ENCODE measurements at regions not wholly inside any gene's neighbourhood (a gene's known extent, or its start where the extent isn't known, plus 50 kb on each side); places are given as distances from the start of the nearest gene placed in this dataset.

DNA sequence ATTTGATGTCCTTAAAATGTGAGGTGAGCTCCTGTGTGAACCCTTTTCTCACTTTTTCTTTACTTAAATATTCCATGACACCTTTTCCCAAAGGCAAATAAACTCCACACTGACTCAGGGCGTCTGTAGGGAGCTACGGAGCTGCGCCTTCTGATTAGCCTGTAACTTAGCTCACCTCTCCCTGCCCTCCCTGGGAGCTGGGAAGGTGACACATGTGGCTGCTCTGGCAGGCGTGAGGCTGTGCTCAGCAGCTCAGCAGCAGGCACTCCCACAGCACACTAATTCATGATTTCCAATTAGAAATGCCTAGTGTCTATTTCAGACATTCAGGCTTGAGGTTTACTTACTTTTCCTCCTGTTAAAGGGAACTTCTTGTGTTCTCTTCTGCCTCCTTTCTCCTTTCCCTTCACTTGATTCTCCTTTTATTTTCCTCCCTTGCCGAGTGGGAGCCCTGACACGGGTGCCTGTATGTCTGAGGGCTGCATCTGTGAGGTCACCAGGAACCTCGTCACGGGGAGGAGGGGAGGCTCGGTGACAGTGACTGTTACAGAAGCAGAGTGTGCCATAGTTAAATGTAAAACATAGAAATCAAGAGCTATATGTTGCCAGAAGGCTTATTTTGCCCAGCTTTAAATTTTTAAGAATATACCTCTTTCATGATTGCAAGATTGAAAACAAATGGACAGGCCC lies 437.1 kb downstream of the DCDC2C start:
- Mint-ChIP-seq H3K4me1 (ENCODE audit: low read depth) (peaks cover 24% of the 10 kb centered on the region), H3K4me3 (ENCODE audit: unreplicated experiment) (no peak overlapping the region), H3K36me3 (ENCODE audit: low read depth) (no peaks in the 10 kb centered on the region), H3K9me3 (ENCODE audit: low read depth) (peaks cover 7% of the 10 kb centered on the region), H3K27me3 (ENCODE audit: low read depth) (no peaks in the 10 kb centered on the region), H3K27ac (ENCODE audit: unreplicated experiment) (no peak overlapping the region)
- no peak for DNase-seq (ENCODE audit: low spot score)
- TF ChIP-seq, protein P1, sequence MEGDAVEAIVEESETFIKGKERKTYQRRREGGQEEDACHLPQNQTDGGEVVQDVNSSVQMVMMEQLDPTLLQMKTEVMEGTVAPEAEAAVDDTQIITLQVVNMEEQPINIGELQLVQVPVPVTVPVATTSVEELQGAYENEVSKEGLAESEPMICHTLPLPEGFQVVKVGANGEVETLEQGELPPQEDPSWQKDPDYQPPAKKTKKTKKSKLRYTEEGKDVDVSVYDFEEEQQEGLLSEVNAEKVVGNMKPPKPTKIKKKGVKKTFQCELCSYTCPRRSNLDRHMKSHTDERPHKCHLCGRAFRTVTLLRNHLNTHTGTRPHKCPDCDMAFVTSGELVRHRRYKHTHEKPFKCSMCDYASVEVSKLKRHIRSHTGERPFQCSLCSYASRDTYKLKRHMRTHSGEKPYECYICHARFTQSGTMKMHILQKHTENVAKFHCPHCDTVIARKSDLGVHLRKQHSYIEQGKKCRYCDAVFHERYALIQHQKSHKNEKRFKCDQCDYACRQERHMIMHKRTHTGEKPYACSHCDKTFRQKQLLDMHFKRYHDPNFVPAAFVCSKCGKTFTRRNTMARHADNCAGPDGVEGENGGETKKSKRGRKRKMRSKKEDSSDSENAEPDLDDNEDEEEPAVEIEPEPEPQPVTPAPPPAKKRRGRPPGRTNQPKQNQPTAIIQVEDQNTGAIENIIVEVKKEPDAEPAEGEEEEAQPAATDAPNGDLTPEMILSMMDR (IDR thresholded peaks at IDR 0.05): no peak

DNA sequence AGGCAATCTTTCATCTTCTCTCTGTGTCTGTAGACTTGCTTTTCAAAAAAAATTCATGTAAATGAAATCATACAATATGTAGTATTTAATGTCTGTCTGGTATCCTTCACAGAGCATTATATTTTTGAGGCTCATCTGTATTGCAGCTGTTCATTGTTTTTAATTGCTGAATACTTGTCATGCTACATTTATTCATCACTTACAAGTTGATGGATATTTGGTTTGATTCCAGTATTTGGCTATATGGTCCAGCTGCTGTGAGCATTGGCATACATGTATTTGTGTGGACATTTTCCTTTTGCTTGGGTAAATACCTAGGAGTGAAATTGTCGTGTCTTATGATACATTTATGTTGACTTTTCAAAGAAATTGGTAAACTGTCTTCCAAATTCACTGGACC lies 441.4 kb downstream of the DCDC2C start:
- no peak for DNase-seq (ENCODE audit: low spot score)
- Mint-ChIP-seq H3K36me3 (ENCODE audit: low read depth) (peaks cover 8% of the 10 kb centered on the region), H3K9me3 (ENCODE audit: low read depth) (peaks cover 17% of the 10 kb centered on the region), H3K27me3 (ENCODE audit: low read depth) (no peaks in the 10 kb centered on the region), H3K4me3 (ENCODE audit: unreplicated experiment) (no peak overlapping the region), H3K4me1 (ENCODE audit: low read depth) (peaks cover 15% of the 10 kb centered on the region), H3K27ac (ENCODE audit: unreplicated experiment) (no peak overlapping the region)
- TF ChIP-seq, protein P1 (IDR thresholded peaks at IDR 0.05): no peak

DNA sequence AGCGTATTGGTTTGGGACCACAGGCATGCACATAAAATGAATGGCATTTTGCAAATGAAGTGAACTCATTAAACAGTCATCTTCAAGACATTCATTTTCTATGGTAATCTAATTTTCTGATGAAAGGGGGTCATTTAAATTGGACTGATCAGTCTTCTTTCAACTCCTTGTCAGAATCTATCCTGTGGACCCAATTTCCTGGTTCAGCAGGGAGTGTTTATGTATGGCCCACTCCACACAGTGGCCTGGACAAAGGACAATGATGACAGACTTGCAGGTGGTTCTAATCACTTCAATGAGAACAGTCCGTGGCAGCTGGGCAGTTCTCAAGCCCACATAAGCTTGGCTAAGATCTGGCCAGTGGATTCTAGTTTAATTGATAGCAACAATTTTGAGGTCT lies 448.1 kb downstream of the DCDC2C start:
- Mint-ChIP-seq H3K4me1 (ENCODE audit: low read depth) (peaks cover 24% of the 10 kb centered on the region), H3K9me3 (ENCODE audit: low read depth) (peaks cover 13% of the 10 kb centered on the region), H3K4me3 (ENCODE audit: unreplicated experiment) (no peak overlapping the region), H3K36me3 (ENCODE audit: low read depth) (peaks cover 8% of the 10 kb centered on the region), H3K27ac (ENCODE audit: unreplicated experiment) (no peak overlapping the region), H3K27me3 (ENCODE audit: low read depth) (no peaks in the 10 kb centered on the region)
- no peak for DNase-seq (ENCODE audit: low spot score)
- TF ChIP-seq, protein P1 (IDR thresholded peaks at IDR 0.05): no peak

DNA sequence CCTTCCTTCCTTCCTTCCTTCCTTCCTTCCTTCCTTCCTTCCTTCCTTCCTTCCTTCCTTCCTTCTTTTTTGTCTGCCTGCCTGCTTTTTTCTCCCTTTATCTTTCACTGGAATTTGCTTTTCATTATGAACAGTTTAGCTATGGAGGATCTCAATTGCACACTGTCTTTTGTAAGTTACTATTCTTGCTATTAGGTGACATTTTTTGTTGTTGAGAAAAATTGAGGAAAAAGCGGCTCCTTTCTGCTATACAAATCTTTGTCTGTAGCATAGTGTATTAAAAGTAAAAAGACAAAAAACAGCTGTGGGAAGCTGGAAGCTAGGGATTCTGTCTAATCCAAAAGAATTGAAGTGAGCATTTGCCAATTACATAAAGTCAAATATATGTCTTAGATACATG lies 448.7 kb downstream of the DCDC2C start:
- DNase-seq (ENCODE audit: low spot score): no peak
- TF ChIP-seq, protein P1 (IDR thresholded peaks at IDR 0.05): no peak
- Mint-ChIP-seq H3K36me3 (ENCODE audit: low read depth) (peaks cover 8% of the 10 kb centered on the region), H3K4me3 (ENCODE audit: unreplicated experiment) (no peak overlapping the region), H3K9me3 (ENCODE audit: low read depth) (peaks cover 13% of the 10 kb centered on the region), H3K4me1 (ENCODE audit: low read depth) (peaks cover 24% of the 10 kb centered on the region), H3K27ac (ENCODE audit: unreplicated experiment) (no peak overlapping the region), H3K27me3 (ENCODE audit: low read depth) (no peaks in the 10 kb centered on the region)

DNA sequence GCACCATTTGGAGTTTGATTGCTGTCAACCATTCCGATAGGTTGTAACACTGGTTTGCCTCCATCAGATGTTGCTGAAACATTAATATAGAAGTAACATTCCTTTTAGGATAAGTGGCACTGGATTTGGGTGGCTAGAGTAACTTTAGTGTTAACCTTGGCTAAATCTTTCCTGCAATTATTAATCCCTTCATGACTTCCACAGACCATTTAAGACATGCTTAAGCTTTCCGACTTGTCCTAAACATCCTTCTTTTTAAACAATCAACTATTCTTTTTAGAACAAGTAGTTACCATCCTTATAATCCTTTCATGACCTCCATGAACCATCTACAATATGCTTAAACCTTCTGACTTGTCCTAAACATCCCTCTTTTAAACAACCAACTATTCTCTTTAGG lies 465.5 kb downstream of the DCDC2C start:
- Mint-ChIP-seq H3K27ac (ENCODE audit: unreplicated experiment) (no peak overlapping the region), H3K4me1 (ENCODE audit: low read depth) (no peaks in the 10 kb centered on the region), H3K9me3 (ENCODE audit: low read depth) (peaks cover 39% of the 10 kb centered on the region), H3K27me3 (ENCODE audit: low read depth) (no peaks in the 10 kb centered on the region), H3K4me3 (ENCODE audit: unreplicated experiment) (no peak overlapping the region), H3K36me3 (ENCODE audit: low read depth) (peaks cover 3% of the 10 kb centered on the region)
- no peak for DNase-seq (ENCODE audit: low spot score)
- TF ChIP-seq, protein P1 (IDR thresholded peaks at IDR 0.05): no peak
